NCI-H748 (cell line): ENCODE measurements at regions not wholly inside any gene's neighbourhood (a gene's known extent, or its start where the extent isn't known, plus 50 kb on each side); places are given as distances from the start of the nearest gene placed in this dataset.

ENCODE experiments used
- DNase-seq: peaks from one replicate; lab custom pipeline; 2025; ENCODE audit not compliant: unreplicated experiment; lab: John Stamatoyannopoulos, UW

DNA sequence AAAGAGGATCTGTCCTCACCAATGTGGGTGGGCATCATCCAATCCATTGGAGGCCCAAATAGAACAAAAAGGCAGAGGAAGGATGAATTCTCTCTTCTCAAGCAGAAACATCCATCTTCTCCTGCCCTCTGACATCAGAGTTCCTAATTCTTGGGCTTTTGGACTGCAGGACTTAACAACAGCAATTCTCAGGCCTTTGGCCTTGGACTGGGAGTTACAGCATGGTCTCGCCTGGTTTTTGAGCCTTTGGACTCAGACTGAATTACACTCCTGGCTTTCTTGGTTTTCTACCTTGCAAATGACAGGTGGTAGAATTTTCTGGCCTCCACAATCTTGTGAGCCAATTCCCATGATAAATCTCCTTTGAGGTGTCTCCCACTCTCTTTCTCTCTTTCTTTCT is 60.5 kb upstream of the CD180 start:
- no peak for DNase-seq

DNA sequence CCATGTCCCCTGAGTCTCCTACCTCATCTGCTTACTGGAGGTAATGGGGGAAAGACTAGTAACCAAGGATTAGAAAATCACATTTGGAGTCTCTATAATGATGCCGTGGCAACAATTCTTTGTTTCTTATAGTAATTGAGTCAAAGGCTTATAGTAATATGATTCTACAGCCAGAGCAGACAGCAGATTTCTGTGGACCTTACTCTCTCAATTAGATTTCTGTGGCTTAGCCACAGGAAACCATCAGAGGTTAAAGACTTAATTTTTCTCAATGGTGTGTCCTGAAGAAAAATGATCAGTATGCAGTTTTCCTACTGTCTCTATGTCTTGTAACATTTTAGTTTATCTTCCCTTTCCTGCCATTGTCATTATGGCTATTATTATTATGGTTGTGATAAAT is 59.3 kb upstream of the CD180 start:
- DNase-seq = no peak

DNA sequence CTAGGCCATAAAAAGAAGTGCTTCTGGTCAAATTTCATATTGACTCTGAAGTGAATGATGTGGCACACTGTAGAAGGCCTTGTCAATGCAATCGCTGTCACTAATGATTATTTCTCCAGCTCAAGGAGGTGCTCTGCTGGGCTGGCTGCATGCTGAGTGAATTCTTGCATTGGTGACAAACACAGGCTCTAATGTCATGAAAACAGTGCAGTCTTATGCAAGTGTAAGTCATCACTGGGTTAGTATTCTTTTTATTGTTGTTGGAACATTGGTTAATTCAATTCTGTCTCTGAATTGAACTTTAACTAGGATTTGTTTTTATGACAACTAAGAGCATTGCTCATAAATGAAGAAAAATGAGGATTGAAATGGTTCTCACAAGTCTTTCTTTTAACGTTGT is 57.3 kb upstream of the CD180 start:
- peak; percentile 68 for DNase-seq

DNA sequence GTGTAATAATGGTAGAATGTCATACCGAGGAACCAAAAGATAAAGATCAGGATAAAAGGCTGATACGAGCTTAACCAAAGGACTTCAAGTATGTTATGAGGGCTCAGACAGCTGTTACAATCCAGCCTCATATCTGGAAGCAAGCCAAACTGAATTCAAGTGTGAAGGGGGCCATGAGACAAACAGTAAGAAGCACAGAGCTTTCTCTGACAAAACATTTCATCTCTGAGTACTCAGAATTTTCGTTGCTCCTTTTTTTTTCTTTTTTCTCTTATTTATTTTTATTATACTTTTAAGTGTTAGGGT is 52.9 kb upstream of the CD180 start:
- peak; percentile 54 for DNase-seq

DNA sequence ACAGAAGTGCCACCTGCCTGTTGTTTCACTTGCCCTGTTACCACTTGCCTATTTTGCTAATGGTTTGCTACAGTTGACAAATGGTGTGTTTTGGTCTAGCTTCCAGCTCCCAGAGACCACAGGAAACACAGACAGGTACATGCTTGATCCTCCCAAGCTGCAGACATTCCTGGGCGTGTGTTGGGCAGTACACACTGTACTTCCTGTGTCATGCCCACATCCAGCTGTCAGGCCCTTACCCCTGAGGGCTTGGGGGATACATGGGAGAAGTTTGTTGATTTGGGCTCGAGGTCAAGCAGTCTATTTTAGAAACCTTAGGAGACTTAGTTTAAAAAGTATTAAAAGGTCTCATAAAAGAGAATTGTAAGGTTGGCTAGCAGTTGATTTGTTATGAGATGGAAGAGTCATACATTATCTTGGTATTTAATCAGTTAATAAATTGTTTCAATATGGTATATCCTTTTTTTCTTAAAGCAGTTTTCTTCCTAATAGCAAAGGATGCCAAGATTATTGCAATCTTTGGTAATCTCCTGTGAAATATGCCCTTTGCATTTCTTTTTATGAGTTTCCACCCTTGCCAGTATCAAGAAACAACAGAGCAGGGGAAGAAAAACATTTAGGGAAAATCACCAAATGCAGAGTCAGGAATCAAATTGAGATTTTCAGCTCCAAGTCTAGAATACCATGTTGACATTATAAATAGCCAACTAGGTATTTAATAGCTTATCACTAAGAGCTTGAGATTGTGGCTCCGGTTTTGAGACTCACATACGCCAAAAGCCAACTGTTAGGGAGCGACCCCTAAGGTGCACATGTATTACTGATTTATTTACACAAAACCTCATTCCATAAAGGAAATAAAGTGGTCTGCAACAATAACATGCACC is 52.3 kb upstream of the CD180 start:
- DNase-seq = peak; percentile 64

DNA sequence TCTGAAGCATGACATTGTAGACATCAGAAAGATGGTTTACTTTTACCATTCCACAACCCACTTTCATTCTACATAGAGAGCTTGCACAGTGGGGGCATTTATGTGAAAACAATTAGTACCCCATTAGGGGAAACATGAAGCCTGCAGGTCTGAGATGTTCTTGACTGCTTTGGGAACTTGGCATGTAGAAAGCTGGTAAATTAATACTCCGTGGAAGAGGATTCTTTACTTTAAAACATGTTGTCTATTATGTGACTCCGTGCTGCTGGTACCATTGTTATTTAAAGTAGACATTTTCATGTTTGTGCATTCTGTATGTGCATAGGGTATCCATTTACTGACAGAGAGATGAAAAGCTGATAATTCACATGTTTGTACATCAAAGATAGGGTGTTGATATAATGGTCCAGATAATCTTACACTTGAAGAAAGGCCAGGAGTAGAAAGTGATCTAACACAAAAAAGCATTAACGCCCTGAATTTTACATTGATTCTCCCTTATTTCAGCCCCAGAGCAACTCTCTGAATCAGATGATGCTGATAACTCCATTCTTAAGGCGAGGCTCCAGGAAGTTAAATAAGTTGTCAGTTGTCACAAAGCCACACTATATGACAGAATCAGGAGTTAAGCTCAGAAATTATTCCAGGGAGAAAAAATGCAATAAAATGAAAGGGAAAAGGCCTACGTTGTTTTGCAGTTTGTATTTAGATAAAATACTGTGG is 50.1 kb upstream of the CD180 start:
- peak; percentile 62 for DNase-seq
